ENCODE measurements at regions not wholly inside any gene's neighbourhood (a gene's known extent, or its start where the extent isn't known, plus 50 kb on each side); places are given as distances from the start of the nearest gene placed in this dataset.

DNA sequence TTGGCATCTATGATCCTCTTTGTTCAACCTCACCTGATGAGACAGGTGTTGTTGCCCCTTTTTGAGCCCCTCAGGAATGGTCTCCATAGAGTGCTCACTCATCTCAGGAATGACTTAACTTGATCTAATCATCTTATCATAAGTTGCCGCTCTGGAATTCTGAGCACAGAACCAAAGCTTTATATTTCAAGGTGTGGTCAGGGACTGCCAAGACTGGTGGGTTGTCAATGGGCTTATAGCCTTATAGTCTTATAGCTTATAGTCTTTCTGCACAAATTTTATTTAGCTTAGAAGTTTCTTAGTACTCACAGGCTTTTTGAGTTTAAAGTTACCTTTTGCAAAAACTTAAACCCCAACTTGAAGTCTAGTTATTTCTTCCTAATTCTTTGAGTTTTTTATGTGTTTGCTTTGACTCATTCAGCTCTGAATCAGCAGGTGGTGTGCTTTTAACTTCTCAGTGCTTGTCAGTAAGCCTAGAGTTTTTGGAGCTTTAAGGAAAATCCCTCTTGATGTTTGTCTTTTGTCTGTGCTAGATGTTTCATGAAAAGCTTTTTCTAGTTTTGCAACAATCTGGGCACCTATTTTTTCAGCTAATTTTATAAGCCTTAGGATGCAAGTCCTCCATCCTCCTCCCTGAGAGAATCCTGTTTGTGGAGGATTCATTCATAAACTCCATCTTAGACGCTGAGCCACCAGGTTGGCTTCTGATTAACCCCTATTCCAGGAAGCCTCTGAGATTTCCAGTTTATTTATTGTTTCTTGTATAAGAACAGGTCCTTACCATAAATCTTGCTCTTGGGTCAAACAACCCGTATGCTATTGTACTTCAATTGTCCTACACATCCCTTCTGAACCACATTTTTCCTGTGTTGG is 72.3 kb upstream of the SSTR4 start:
- POLR2A ChIA-PET, result no interaction called here
- WGBS (ENCODE audit: low lambda C conversion rate), result 0% methylated on average over 3 of the region's 3 CpGs

More for the DNA sequence above, 72.3 kb upstream of the SSTR4 start:
- CTCF ChIA-PET, result interaction anchor here (0.9 kb wide), 1 partner anchor 12 kb away, joined by 3 read pairs; no protein-coding TSS in a partner anchor
- Histone ChIP-seq H3K4me2 (no peak overlapping the region), H3K4me1 (ENCODE audit: control insufficient read depth in 1 of 2, insufficient read depth in 2 of 2, low read depth in 1 of 2, low read length in 1 of 2) (no peaks in the 10 kb centered on the region), H3K27me3 (ENCODE audit: insufficient read depth) (peaks cover 8% of the 10 kb centered on the region; the same call in 1 of the 2 replicates), H3K9ac (no peak overlapping the region), H3K36me3 (replicated peaks in 1 of 2; ENCODE audit: control insufficient read depth in 1 of 2, insufficient read depth in 2 of 2, low read length in 1 of 2) (no peaks in the 10 kb centered on the region), H3K4me3 (ENCODE audit: low read depth in 2 of 2, low read length in 1 of 2) (no peak overlapping the region), H2AFZ (ENCODE audit: low read depth) (no peak overlapping the region), H4K20me1 (ENCODE audit: insufficient read depth) (no peaks in the 10 kb centered on the region), H3F3A (replicated peaks; ENCODE audit: insufficient read depth) (no peaks in the 10 kb centered on the region), H3K27ac (ENCODE audit: low read depth in 2 of 2, low read length in 1 of 2) (no peak overlapping the region), H3K79me2 (ENCODE audit: insufficient read depth) (no peaks in the 10 kb centered on the region), H3K9me3 (no peaks in the 10 kb centered on the region), H3K9me2 (no peaks in the 10 kb centered on the region)
- no peak for TF ChIP-seq GABPA (IDR thresholded peaks at IDR 0.05; ENCODE audit: low read depth)
- TF ChIP-seq FOXM1 (IDR thresholded peaks at IDR 0.05; ENCODE audit: low read depth), result no peak
- no peak for TF ChIP-seq SIN3A (IDR thresholded peaks at IDR 0.05; ENCODE audit: borderline replicate concordance, low read depth, low read length)
- TF ChIP-seq POLR2AphosphoS5 (IDR thresholded peaks at IDR 0.05; ENCODE audit: low read depth, low read length), result no peak
- no peak for TF ChIP-seq TEAD4 (IDR thresholded peaks at IDR 0.05; ENCODE audit: borderline replicate concordance, insufficient read depth)
- no peak for TF ChIP-seq RCOR1 (IDR thresholded peaks at IDR 0.05; ENCODE audit: low read length)
- TF ChIP-seq RAD21 (IDR thresholded peaks at IDR 0.05; ENCODE audit: low read length), result no peak
- no peak for TF ChIP-seq RXRA (IDR thresholded peaks at IDR 0.05; ENCODE audit: borderline replicate concordance, low read depth)
- TF ChIP-seq GATA2 (CRISPR knock-in tag; IDR thresholded peaks at IDR 0.05), result no peak
- TF ChIP-seq FOSL2 (IDR thresholded peaks at IDR 0.05; ENCODE audit: borderline replicate concordance, low read depth), result no peak
- no peak for TF ChIP-seq NRF1 (IDR thresholded peaks at IDR 0.05; ENCODE audit: low read depth, low read length)
- TF ChIP-seq, protein P1, sequence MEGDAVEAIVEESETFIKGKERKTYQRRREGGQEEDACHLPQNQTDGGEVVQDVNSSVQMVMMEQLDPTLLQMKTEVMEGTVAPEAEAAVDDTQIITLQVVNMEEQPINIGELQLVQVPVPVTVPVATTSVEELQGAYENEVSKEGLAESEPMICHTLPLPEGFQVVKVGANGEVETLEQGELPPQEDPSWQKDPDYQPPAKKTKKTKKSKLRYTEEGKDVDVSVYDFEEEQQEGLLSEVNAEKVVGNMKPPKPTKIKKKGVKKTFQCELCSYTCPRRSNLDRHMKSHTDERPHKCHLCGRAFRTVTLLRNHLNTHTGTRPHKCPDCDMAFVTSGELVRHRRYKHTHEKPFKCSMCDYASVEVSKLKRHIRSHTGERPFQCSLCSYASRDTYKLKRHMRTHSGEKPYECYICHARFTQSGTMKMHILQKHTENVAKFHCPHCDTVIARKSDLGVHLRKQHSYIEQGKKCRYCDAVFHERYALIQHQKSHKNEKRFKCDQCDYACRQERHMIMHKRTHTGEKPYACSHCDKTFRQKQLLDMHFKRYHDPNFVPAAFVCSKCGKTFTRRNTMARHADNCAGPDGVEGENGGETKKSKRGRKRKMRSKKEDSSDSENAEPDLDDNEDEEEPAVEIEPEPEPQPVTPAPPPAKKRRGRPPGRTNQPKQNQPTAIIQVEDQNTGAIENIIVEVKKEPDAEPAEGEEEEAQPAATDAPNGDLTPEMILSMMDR (IDR thresholded peaks at IDR 0.05), result no peak
- TF ChIP-seq, protein P2, sequence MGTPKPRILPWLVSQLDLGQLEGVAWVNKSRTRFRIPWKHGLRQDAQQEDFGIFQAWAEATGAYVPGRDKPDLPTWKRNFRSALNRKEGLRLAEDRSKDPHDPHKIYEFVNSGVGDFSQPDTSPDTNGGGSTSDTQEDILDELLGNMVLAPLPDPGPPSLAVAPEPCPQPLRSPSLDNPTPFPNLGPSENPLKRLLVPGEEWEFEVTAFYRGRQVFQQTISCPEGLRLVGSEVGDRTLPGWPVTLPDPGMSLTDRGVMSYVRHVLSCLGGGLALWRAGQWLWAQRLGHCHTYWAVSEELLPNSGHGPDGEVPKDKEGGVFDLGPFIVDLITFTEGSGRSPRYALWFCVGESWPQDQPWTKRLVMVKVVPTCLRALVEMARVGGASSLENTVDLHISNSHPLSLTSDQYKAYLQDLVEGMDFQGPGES (IDR thresholded peaks at IDR 0.05; ENCODE audit: low read depth, low read length), result no peak
- no peak for TF ChIP-seq FOXJ3 (CRISPR knock-in tag; IDR thresholded peaks at IDR 0.05)
- TF ChIP-seq, protein P3, sequence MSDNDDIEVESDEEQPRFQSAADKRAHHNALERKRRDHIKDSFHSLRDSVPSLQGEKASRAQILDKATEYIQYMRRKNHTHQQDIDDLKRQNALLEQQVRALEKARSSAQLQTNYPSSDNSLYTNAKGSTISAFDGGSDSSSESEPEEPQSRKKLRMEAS (IDR thresholded peaks at IDR 0.05; ENCODE audit: low read depth), result no peak
- TF ChIP-seq TAF1 (IDR thresholded peaks at IDR 0.05; ENCODE audit: borderline replicate concordance, low read depth, low read length), result no peak
- no peak for TF ChIP-seq NFIC (IDR thresholded peaks at IDR 0.05; ENCODE audit: borderline replicate concordance)
- no peak for TF ChIP-seq RFX5 (IDR thresholded peaks at IDR 0.05; ENCODE audit: low read length)
- TF ChIP-seq, protein P4, sequence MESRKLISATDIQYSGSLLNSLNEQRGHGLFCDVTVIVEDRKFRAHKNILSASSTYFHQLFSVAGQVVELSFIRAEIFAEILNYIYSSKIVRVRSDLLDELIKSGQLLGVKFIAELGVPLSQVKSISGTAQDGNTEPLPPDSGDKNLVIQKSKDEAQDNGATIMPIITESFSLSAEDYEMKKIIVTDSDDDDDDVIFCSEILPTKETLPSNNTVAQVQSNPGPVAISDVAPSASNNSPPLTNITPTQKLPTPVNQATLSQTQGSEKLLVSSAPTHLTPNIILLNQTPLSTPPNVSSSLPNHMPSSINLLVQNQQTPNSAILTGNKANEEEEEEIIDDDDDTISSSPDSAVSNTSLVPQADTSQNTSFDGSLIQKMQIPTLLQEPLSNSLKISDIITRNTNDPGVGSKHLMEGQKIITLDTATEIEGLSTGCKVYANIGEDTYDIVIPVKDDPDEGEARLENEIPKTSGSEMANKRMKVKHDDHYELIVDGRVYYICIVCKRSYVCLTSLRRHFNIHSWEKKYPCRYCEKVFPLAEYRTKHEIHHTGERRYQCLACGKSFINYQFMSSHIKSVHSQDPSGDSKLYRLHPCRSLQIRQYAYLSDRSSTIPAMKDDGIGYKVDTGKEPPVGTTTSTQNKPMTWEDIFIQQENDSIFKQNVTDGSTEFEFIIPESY (IDR thresholded peaks at IDR 0.05; ENCODE audit: borderline replicate concordance, low read depth), result no peak
- TF ChIP-seq SMC3 (IDR thresholded peaks at IDR 0.05; ENCODE audit: low read depth, low read length), result no peak
- no peak for DNase-seq

All from SK-N-SH (cell line).